Activated CD4-positive, CD25-positive, alpha-beta regulatory T cell treated with anti-CD3 and anti-CD28 coated beads, Interleukin-2, amount 50 U/mL, for 16 hours (primary cell): ENCODE measurements at regions not wholly inside any gene's neighbourhood (a gene's known extent, or its start where the extent isn't known, plus 50 kb on each side); places are given as distances from the start of the nearest gene placed in this dataset.

Experiments
- DNase-seq: peaks from one replicate; pipeline ENCODE4 v3.0.0-alpha.2; 2020; ENCODE audit warnings: low read depth, low spot score

DNA sequence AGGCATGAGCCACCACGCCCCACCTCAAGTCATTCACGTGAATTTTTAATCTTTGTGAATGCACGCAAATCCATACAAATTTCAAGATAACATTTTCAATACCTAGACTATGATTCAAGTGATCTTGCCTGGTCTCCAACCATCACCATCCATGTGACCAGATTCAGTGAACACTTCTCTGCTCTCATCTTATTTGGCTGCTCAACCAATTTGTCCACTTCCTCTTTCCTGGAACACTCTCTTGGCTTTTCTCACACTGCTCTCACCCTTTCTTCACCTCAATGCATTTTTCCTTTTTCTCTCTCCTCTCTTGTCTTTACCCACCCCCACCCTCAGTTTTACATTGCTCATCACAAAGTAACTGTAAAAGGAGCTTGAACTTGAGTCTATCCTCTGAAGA lies 354.7 kb upstream of the KIF2A start:
- DNase-seq = no peak

DNA sequence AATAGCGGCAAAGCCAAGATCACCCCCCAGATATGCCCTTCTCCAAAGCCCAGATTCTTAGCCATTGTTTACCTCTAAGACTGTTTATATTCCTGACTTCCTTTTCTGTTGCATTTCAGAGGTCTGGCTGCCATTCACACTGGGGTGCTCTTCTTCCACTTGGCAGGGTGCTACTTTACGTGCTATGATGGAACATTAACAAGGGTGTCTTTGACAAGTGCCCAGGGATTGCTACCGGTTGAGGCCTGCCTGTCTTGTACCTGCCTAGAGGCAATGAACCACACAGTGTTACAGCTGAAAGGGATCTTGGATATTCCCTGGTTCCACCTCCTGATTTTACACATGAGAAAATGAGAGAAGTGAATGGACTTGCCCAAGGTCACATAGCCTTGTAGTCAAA lies 352.1 kb upstream of the KIF2A start:
- DNase-seq = no peak

DNA sequence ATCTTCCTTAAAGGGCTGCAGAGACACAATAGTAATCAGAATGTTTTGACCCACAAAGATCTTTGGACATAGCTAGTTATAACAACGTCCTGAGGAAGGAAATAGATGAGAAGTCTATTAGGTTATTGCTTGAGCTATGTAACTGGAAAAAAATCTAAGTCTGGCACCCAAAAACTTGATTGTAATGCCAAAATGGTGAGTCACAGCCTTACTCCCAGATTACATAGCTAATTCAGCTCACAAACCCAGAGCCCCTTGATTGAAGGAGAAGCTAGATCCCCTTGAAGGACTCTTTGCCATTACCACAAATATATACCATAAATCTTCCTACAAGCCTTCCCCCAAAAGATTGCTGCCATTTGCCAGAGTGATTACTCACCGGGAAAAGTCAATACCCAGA lies 341.8 kb upstream of the KIF2A start:
- DNase-seq = no peak

DNA sequence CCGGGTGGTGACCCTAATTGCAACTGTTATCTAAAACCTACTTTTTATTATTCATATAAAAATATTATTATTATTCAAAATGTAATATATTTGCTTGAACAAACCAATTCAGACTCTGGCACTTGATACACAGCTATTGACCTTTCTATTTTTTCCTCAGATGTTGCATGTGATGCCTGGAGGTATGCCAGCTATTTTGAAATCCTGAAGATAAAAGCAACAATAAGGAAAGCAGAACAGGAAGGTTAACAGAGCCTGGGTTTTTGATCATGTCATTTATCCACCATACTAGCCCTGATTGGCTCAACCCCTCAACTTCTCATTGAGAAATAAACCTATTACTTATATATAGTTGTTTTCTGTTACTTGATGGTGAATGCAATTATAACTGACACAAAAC lies 340.9 kb upstream of the KIF2A start:
- no peak for DNase-seq

DNA sequence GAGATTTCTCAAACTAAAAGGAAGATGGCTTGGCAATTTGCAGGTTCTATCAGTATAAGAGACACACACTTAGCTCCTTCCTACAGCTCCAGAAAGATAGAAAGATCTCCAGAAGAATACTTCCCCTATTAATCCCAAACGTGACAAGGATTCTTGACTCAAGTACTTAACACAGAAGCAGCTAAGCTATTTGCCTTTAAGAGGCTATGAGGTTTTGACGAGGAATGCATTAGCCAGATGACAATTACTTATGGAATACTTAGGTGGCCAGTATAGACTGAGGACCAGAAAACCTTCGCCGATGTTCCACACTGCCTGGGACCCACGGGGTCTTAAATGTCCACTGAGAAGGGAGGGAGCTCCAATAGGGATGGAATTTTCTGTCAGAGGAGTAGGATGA lies 340.5 kb upstream of the KIF2A start:
- DNase-seq = no peak

- no peak for DNase-seq
Observed at GRCh38 chr5:61966296-61966955, 339.6 kb upstream of the KIF2A start.

GRCh38 chr5:61966997-61967396 lies 339.0 kb upstream of the KIF2A start:
- DNase-seq = no peak

- DNase-seq = no peak
Observed at GRCh38 chr5:61967681-61968080, 338.3 kb upstream of the KIF2A start.

- no peak for DNase-seq
Observed at GRCh38 chr5:61969347-61969746, 336.7 kb upstream of the KIF2A start.

- no peak for DNase-seq
Observed at GRCh38 chr5:61969755-61970154, 336.3 kb upstream of the KIF2A start.

DNA sequence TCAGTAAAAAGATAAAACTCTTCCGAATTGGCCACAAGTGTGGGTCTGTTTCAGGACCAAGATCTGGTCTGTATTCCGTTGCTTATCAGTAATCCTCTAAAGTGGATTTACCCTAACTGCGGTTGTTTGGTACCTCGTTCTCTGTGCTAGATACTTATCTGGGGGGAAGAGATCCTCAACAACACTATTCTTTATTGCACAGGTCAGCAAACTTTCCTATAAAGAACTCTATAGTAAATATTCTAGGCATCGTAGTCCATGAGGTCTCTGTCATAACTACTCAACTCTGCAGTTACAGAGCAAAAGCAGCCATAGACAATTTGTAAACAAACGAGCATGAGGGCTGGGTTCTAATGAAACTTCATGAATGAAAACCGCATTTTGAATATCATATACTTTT lies 335.8 kb upstream of the KIF2A start:
- DNase-seq = no peak

- DNase-seq = no peak
Observed at GRCh38 chr5:61974680-61975079, 331.3 kb upstream of the KIF2A start.

GRCh38 chr5:61981886-61982285 lies 324.1 kb upstream of the KIF2A start:
- no peak for DNase-seq

DNA sequence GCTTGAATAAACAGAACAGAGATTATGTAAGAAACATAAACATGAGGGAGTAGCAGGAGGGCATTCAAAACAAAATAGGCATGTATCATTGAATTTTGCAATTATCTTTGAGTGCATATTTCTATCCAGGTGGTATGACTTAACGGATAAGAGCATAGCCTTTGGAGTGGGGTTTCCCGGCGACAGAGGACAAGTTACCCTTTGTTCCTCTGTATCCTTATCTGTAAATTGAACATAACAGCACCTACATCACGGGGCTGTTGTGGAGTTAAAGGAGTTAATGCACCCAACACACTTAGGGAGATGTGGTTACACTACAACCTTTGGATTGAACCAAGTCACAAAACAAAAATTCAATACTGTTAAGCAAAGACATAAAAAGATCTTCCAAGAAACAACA lies 314.6 kb upstream of the KIF2A start:
- DNase-seq = no peak

GRCh38 chr5:61991866-61992265 lies 314.1 kb upstream of the KIF2A start:
- no peak for DNase-seq

GRCh38 chr5:61993295-61993927 lies 312.6 kb upstream of the KIF2A start:
- no peak for DNase-seq

GRCh38 chr5:61994171-61994570 lies 311.8 kb upstream of the KIF2A start:
- no peak for DNase-seq

DNA sequence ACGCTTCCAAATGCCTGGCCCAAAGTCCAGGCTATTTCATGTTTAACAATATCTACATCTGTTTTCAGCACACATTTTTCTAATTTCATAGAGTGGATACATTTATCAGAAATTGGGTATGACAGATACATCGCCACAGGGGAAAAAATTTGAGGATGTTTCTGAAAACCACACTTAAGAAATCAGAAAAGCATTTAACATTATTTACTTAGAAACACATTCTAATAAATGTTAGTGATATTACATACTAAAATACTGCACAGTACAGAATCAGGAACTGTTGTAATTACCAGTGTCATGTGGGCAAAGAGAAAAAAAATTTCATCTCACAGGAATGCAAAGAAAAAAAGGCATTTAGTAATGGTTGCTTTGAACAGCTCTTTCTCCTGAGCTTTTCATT lies 310.5 kb upstream of the KIF2A start:
- no peak for DNase-seq

- DNase-seq = no peak
Observed at GRCh38 chr5:61999371-61999770, 306.6 kb upstream of the KIF2A start.

- no peak for DNase-seq
Observed at GRCh38 chr5:62000646-62001045, 305.4 kb upstream of the KIF2A start.

- no peak for DNase-seq
Observed at GRCh38 chr5:62001640-62002039, 304.4 kb upstream of the KIF2A start.

DNA sequence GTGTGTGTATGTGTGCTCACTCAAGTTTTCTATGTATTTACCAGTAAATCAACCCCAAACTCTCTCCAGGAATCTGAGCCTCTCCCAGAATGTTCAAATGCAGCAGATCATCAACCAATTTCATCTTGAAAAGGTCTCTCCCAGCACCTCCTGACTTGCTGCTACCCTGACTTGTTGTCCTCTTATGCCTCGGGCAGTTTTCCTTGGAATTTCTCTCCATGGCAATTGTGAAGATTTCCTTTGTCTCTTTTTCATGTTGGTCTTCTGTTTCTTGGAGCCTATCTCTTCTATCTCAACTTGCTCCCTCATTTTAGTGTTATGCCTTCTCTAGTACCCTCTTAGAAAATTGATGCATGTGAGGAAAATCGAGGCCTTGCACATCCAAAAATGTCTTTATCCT lies 303.6 kb upstream of the KIF2A start:
- DNase-seq = no peak

DNA sequence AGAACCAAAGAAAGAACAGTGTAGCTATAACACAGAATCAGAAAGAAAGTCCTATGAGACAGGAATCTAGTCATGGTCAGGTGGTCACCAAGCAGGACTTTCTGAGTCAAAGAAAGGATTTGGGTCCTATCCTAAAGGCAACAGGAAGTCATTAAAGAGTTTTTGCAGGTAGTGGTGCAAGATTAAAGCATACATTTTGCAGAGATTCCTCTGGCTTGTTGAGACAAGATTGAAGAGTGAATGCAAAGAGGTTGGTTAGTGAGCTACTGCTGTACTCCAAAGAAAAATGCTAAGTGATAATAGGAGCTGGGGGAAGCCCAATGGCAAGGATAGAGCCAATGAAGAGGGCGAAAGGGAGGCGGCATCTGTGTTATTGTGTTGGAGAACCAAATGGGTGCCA lies 300.5 kb upstream of the KIF2A start:
- DNase-seq = no peak

GRCh38 chr5:62007457-62007856 lies 298.5 kb upstream of the KIF2A start:
- DNase-seq = no peak
